IPS-18c (cell line): ENCODE measurements at regions not wholly inside any gene's neighbourhood (a gene's known extent, or its start where the extent isn't known, plus 50 kb on each side); places are given as distances from the start of the nearest gene placed in this dataset.

Experiments
- H3K4me3 ChIP-seq: 2 replicates; pipeline ENCODE4 v1.7.0; 2013; ENCODE audit warnings: low read depth, mild to moderate bottlenecking, low read length, moderate library complexity; ENCODE audit not compliant: insufficient read depth
- H3K9me3 ChIP-seq: one replicate; pipeline ENCODE4 v1.6.1; 2013; ENCODE audit warnings: mild to moderate bottlenecking, low read length, moderate library complexity; ENCODE audit not compliant: control insufficient read depth, insufficient read depth

- Histone ChIP-seq H3K9me3 (no peaks in the 10 kb centered on the region), H3K4me3 (no peak overlapping the region)
These were observed 509.1 kb downstream of the RSL24D1 start for GRCh38 chr15:54687628-54688027.
